HCT116 (cell line): ENCODE measurements at regions not wholly inside any gene's neighbourhood (a gene's known extent, or its start where the extent isn't known, plus 50 kb on each side); places are given as distances from the start of the nearest gene placed in this dataset.
A peak's percentile ranks its signal among the peaks of the same experiment; 100 is the strongest.

Source experiments
- ATAC-seq: fragments of 200-7000 bp; cut with Tn5 transposase; 2 replicates; pipeline ENCODE4 v1.9.1; 2020; ENCODE audit warnings: mild to moderate bottlenecking, moderate library complexity
- BruUV-seq: library from RNA; stranded (reverse); fragments of 400-500 nt; replicated peaks from 2 replicates; lab custom pipeline; 2021; lab: Mats Ljungman, UMichigan
- CTCF ChIA-PET: fragments of 300-600 bp; sonication (Branson Sonifier 250); formaldehyde crosslinking; loops from one replicate; lab custom pipeline; 2021; ENCODE audit warnings: antibody characterized with exemption; lab: Charles Lee
- POLR2A ChIA-PET: fragments of 300-600, 350-600 bp; sonication (Branson Sonifier 250); formaldehyde crosslinking; loops from one replicate; lab custom pipeline; 2021; ENCODE audit warnings: antibody characterized with exemption; lab: Charles Lee
- RAD21 ChIA-PET, 2 experiments: fragments of 300-600 bp; sonication (Branson Sonifier 250); formaldehyde crosslinking; loops; one replicate each; lab custom pipeline; 2023; ENCODE audit warnings: low total read pairs in 2 of 2; ENCODE audit not compliant: uncharacterized antibody in 2 of 2, unreplicated experiment in 2 of 2, low non-redundant PET in 1 of 2; lab: Charles Lee
- DNase-seq: peaks from one replicate; pipeline ENCODE4 v3.0.0-alpha.2; 2010; ENCODE audit warnings: low read depth, low spot score
- H2AFZ ChIP-seq: fragments of 200-600 bp; shearing (Covaris generic), sonication (generic); 2 replicates; pipeline ENCODE4 v1.6.1; 2017; ENCODE audit warnings: low read depth, mixed run types, mixed read lengths, antibody characterized with exemption, low read length; ENCODE audit not compliant: poor library complexity, severe bottlenecking
- H3K27ac ChIP-seq: 2 replicates; pipeline ENCODE4 v1.5.1; 2012; ENCODE audit warnings: low read depth, low read length
- H3K27me3 ChIP-seq: fragments of 200-600 bp; sonication (generic); 2 replicates; pipeline ENCODE4 v1.6.1; 2016; ENCODE audit warnings: mixed run types, low read length, mixed read lengths; ENCODE audit not compliant: insufficient read depth
- H3K36me3 ChIP-seq, 2 experiments: fragments of 200-500 bp in 1 of 2; fragments of 200-600 bp in 1 of 2; sonication (Bioruptor generic) in 1 of 2; sonication (generic) in 1 of 2; 2 replicates each; pipeline versions ENCODE4 v1.5.1 to v1.6.1; 2014 to 2016; ENCODE audit warnings: low read length in 2 of 2, inconsistent platforms in 1 of 2, mixed read lengths in 1 of 2, mixed run types in 1 of 2; ENCODE audit not compliant: insufficient read depth in 2 of 2, control insufficient read depth in 1 of 2
- H3K4me1 ChIP-seq, 2 experiments: fragments of 200-600 bp in 1 of 2; sonication (generic) in 1 of 2; 2 replicates each; pipeline versions ENCODE4 v1.5.1 to v1.6.1; 2012 to 2017; ENCODE audit warnings: low read length in 2 of 2, inconsistent platforms in 1 of 2, mild to moderate bottlenecking in 1 of 2, mixed read lengths in 1 of 2, mixed run types in 1 of 2, moderate library complexity in 1 of 2; ENCODE audit not compliant: insufficient read depth in 2 of 2, control insufficient read depth in 1 of 2
- H3K4me2 ChIP-seq: fragments of 200-600 bp; sonication (generic); 2 replicates; pipeline ENCODE4 v1.6.1; 2017; ENCODE audit warnings: mixed run types, low read length, mixed read lengths
- H3K4me3 ChIP-seq, 2 experiments: fragments of 200-600 bp in 1 of 2; sonication (generic) in 1 of 2; replicated peaks in 1 of 2; 2 replicates each; pipeline ENCODE4 v1.5.1; 2011 to 2016; ENCODE audit warnings: low read length in 2 of 2, control low read depth in 1 of 2, low read depth in 1 of 2, mild to moderate bottlenecking in 1 of 2, mixed read lengths in 1 of 2, mixed run types in 1 of 2
- H3K79me2 ChIP-seq: fragments of 200-600 bp; sonication (generic); 2 replicates; pipeline ENCODE4 v1.6.1; 2017; ENCODE audit warnings: mild to moderate bottlenecking, mixed run types, low read length, moderate library complexity, mixed read lengths; ENCODE audit not compliant: insufficient read depth
- H3K9ac ChIP-seq: fragments of 200-600 bp; sonication (generic); 2 replicates; pipeline ENCODE4 v1.6.1; 2016; ENCODE audit warnings: low read length, mixed read lengths
- H3K9me2 ChIP-seq: fragments of 200-600 bp; sonication (generic), shearing (Covaris generic); 2 replicates; pipeline ENCODE4 v1.6.1; 2017; ENCODE audit warnings: mixed run types, mild to moderate bottlenecking, moderate library complexity; ENCODE audit not compliant: insufficient read depth
- H3K9me3 ChIP-seq, 2 experiments: fragments of 200-500 bp in 1 of 2; fragments of 200-600 bp in 1 of 2; sonication (Bioruptor generic) in 1 of 2; sonication (generic) in 1 of 2; 2 replicates each; pipeline ENCODE4 v1.6.1; 2014 to 2017; ENCODE audit warnings: low read length in 2 of 2, mixed read lengths in 2 of 2, inconsistent platforms in 1 of 2, low read depth in 1 of 2, mild to moderate bottlenecking in 1 of 2, mixed run types in 1 of 2, moderate library complexity in 1 of 2; ENCODE audit not compliant: control insufficient read depth in 1 of 2, insufficient read depth in 1 of 2
- H4K20me1 ChIP-seq: fragments of 200-600 bp; sonication (generic), shearing (Covaris generic); 2 replicates; pipeline ENCODE4 v1.6.1; 2017; ENCODE audit warnings: mixed run types, mild to moderate bottlenecking, moderate library complexity; ENCODE audit not compliant: insufficient read depth
- ATF3 ChIP-seq: IDR thresholded peaks from 2 replicates; pipeline ENCODE4 v1.6.1; 2012
- EGR1 ChIP-seq: IDR thresholded peaks from 2 replicates; pipeline ENCODE4 v1.6.1; 2012; ENCODE audit warnings: low read depth
- ELF1 ChIP-seq: IDR thresholded peaks from 2 replicates; pipeline ENCODE4 v1.6.1; 2012; ENCODE audit warnings: low read depth, borderline replicate concordance
- EZH2phosphoT487 ChIP-seq: fragments of 200-600 bp; IDR thresholded peaks from 2 replicates; pipeline ENCODE4 v1.6.1; 2018; ENCODE audit warnings: antibody characterized with exemption, borderline replicate concordance
- FOSL1 ChIP-seq: IDR thresholded peaks from 2 replicates; pipeline ENCODE4 v1.6.1; 2012; ENCODE audit warnings: low read depth
- JUND ChIP-seq: IDR thresholded peaks from 2 replicates; pipeline ENCODE4 v1.6.1; 2012
- POLR2A ChIP-seq: IDR thresholded peaks from 2 replicates; pipeline ENCODE4 v1.7.0; 2011; ENCODE audit warnings: borderline replicate concordance; ENCODE audit not compliant: insufficient read depth, insufficient read length; ENCODE audit errors: extremely low read depth
- RAD21 ChIP-seq: IDR thresholded peaks from 2 replicates; pipeline ENCODE4 v1.6.1; 2012; ENCODE audit warnings: low read depth, mild to moderate bottlenecking
- REST ChIP-seq: IDR thresholded peaks from 2 replicates; pipeline ENCODE4 v1.6.1; 2012; ENCODE audit warnings: low read depth
- SP1 ChIP-seq: IDR thresholded peaks from 2 replicates; pipeline ENCODE4 v1.6.1; 2012; ENCODE audit warnings: low read depth
- TCF7L2 ChIP-seq: IDR thresholded peaks from 2 replicates; pipeline ENCODE4 v1.7.0; 2011; ENCODE audit warnings: borderline replicate concordance, inconsistent platforms; ENCODE audit not compliant: insufficient read depth, insufficient read length; ENCODE audit errors: extremely low read depth
- ZBTB33 ChIP-seq: IDR thresholded peaks from 2 replicates; pipeline ENCODE4 v1.6.1; 2011; ENCODE audit warnings: mild to moderate bottlenecking, low read length, moderate library complexity; ENCODE audit not compliant: insufficient replicate concordance; ENCODE audit errors: extremely low read depth
- intact Hi-C: fragments of 100-400 bp; cut with micrococcal nuclease; formaldehyde crosslinking; loops from 2 replicates; pipeline ENCODE4 v1.10.0; 2022
- TF ChIP-seq, protein P1 (sequence below): IDR thresholded peaks from 2 replicates; pipeline ENCODE4 v1.6.1; 2012

- Histone ChIP-seq H2AFZ (no peak overlapping the region), H3K9me2 (no peaks in the 10 kb centered on the region), H3K79me2 (no peaks in the 10 kb centered on the region), H4K20me1 (no peaks in the 10 kb centered on the region), H3K9ac (no peak overlapping the region), H3K36me3 (no peaks in the 10 kb centered on the region), H3K4me3 (no peak overlapping the region), H3K27me3 (no peaks in the 10 kb centered on the region), H3K4me2 (no peak overlapping the region), H3K4me1 (peaks cover 14 to 26% of the 10 kb centered on the region in 2 experiments; a peak in 3 of 4 replicates), H3K9me3 (no peaks in the 10 kb centered on the region), H3K27ac (no peak overlapping the region)
- ChIA-PET RAD21 (interaction anchor here in 1 of 2 experiments (0.8 kb wide), 1 partner anchor 16 kb away, joined by 3 read pairs; no protein-coding TSS in a partner anchor), CTCF (interaction anchor here (0.6 kb wide), 1 partner anchor 436 kb away, joined by 3 read pairs; no protein-coding TSS in a partner anchor), POLR2A (no interaction called here)
- intact Hi-C loops, result no loop called here
- DNase-seq, result no peak
- ATAC-seq, result no peak
- BruUV-seq, result no TSS peak
- TF ChIP-seq EZH2phosphoT487, result no peak
- no peak for TF ChIP-seq EGR1
- TF ChIP-seq JUND, result no peak
Measured at GRCh38 chr3:182180654-182181385, 469.1 kb downstream of the SOX2 start.

DNA sequence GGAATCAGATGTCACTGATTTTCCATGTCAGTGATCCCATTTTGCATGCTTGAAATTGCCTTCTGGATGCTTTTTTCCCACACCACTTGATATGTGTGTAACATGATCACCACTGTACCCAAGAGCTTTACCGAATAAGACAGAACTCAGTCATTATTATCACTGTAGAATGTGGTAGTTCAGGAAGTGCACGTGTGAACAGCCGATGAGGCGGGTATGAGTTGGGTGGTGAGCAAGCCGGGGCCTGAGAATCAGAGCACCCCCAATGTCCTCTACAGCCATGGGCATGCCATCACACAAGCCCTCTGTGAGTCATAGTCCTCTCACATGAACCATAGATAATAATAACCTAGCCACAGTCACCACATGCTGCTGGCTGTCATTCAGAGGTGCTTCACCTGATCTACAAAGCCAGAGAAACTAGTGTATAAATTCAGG, 470.8 kb downstream of the SOX2 start:
- Histone ChIP-seq H3K4me2 (peak overlapping the region; percentile 24), H3K4me1 (peaks cover 14 to 26% of the 10 kb centered on the region in 2 experiments; a peak in 3 of 4 replicates), H4K20me1 (no peaks in the 10 kb centered on the region), H2AFZ (no peak overlapping the region), H3K27me3 (no peaks in the 10 kb centered on the region), H3K9me3 (no peaks in the 10 kb centered on the region), H3K9me2 (no peaks in the 10 kb centered on the region), H3K4me3 (no peak overlapping the region), H3K27ac (no peak overlapping the region), H3K79me2 (no peaks in the 10 kb centered on the region), H3K36me3 (no peaks in the 10 kb centered on the region), H3K9ac (no peak overlapping the region)
- ChIA-PET POLR2A (no interaction called here), RAD21 (no interaction called here), CTCF (no interaction called here)
- intact Hi-C loops, result no loop called here
- BruUV-seq, result no TSS peak
- peak; percentile 22 for DNase-seq
- ATAC-seq, result peak; percentile 83
- TF ChIP-seq SP1 (peak; percentile 32; the same call in 1 of the 2 replicates), RAD21 (no peak), EGR1 (no peak), ATF3 (no peak), POLR2A (no peak), EZH2phosphoT487 (no peak), FOSL1 (peak; percentile 66), ZBTB33 (no peak), ELF1 (no peak), JUND (peak; percentile 58), TCF7L2 (no peak), REST (no peak)
- TF ChIP-seq, protein P1, sequence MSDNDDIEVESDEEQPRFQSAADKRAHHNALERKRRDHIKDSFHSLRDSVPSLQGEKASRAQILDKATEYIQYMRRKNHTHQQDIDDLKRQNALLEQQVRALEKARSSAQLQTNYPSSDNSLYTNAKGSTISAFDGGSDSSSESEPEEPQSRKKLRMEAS, result peak; percentile 67
